Fibroblast of mammary gland (primary cell): ENCODE measurements at regions not wholly inside any gene's neighbourhood (a gene's known extent, or its start where the extent isn't known, plus 50 kb on each side); places are given as distances from the start of the nearest gene placed in this dataset.

Experiments
- DNase-seq: peaks from one replicate; pipeline ENCODE4 v3.0.0-alpha.2; 2010; ENCODE audit warnings: low read depth
- H3K4me3 ChIP-seq: 2 replicates; pipeline ENCODE4 v1.5.1; 2011; ENCODE audit warnings: low read depth, mild to moderate bottlenecking, low read length, moderate library complexity; ENCODE audit not compliant: control insufficient read depth
- TF ChIP-seq, protein P1 (sequence below): conservative IDR thresholded peaks from 2 replicates; pipeline ENCODE4 v1.5.1; 2011; ENCODE audit warnings: low read depth, low read length, inconsistent platforms; ENCODE audit not compliant: control insufficient read depth, insufficient read depth

DNA sequence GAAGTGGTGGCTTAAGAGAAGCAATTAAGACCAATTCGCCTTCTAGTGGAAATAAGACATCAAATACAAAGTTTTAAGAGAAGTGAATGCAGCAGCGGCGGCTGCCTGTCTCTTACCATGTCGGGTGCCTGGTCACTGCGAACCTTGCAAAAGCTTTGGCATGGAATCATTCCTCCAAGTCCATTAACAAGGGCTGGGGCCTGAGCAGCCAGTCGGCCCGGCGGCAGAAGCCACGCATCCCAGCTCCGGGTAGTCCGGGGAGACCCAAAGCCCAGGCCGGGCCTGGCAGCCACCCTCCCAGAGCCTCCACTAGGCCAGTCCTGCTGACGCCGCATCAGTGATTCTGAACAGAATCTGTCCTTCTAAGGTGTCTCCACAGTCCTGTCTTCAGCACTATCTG, 321.0 kb downstream of the TMEM121 start:
- TF ChIP-seq, protein P1, sequence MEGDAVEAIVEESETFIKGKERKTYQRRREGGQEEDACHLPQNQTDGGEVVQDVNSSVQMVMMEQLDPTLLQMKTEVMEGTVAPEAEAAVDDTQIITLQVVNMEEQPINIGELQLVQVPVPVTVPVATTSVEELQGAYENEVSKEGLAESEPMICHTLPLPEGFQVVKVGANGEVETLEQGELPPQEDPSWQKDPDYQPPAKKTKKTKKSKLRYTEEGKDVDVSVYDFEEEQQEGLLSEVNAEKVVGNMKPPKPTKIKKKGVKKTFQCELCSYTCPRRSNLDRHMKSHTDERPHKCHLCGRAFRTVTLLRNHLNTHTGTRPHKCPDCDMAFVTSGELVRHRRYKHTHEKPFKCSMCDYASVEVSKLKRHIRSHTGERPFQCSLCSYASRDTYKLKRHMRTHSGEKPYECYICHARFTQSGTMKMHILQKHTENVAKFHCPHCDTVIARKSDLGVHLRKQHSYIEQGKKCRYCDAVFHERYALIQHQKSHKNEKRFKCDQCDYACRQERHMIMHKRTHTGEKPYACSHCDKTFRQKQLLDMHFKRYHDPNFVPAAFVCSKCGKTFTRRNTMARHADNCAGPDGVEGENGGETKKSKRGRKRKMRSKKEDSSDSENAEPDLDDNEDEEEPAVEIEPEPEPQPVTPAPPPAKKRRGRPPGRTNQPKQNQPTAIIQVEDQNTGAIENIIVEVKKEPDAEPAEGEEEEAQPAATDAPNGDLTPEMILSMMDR, result no peak
- no peak for DNase-seq
- no peak overlapping the region for H3K4me3 ChIP-seq

DNA sequence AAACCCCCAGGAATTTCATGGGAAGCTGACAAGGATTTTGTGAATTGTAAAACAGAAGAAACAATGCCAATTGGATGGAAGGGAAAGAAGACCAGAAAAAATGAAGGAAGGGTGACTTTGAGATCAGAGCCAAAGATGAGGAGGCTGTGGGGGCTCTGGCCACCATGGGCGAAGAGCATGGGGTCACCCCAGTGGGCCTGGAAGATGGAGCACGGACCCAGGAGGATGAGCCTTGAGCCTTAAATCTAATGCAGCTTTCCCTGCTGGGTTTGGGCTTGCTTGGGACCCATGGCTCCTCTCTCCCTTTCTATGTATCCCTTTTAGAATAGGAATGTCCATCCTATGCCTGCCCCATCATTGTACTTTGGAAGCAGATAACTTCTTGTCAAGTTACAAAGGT, 322.2 kb downstream of the TMEM121 start:
- DNase-seq, result no peak
- TF ChIP-seq, protein P1, result no peak

DNA sequence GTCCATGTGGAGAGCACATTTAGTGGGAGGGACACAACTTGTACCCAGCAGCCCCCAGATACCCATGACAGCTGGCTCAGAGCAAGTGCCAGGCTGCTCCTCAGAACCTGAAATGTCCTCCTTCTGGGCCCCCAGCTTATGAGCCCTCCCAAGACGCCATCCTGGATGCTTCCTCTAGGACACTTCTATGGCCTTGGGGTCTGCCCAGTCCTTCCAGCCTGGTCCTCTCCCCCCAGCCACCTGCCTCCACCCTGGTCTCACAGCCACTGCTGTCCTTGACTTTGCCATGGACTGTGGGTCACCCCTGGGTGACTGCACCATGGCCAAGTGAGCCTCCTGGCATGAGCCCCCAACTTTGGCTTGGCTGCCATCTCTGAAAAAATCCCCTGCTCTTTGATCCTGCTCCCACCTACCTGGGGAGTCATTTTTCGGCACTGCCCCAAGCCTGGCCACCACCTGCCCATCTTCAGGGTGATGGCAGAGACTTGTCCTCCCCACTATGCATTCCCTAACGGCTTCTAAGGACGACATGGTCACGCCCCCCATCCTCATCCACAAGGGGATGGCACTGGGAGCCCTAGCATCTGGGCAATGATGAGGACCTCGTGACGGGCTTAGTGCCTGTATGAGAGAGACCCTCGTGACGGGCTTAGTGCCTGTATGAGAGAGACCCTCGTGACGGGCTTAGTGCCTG, 323.7 kb downstream of the TMEM121 start:
- no peak overlapping the region for H3K4me3 ChIP-seq
- DNase-seq, result no peak
- TF ChIP-seq, protein P1, result no peak

More for the DNA sequence above, 322.2 kb downstream of the TMEM121 start:
- H3K4me3 ChIP-seq, result no peak overlapping the region

DNA sequence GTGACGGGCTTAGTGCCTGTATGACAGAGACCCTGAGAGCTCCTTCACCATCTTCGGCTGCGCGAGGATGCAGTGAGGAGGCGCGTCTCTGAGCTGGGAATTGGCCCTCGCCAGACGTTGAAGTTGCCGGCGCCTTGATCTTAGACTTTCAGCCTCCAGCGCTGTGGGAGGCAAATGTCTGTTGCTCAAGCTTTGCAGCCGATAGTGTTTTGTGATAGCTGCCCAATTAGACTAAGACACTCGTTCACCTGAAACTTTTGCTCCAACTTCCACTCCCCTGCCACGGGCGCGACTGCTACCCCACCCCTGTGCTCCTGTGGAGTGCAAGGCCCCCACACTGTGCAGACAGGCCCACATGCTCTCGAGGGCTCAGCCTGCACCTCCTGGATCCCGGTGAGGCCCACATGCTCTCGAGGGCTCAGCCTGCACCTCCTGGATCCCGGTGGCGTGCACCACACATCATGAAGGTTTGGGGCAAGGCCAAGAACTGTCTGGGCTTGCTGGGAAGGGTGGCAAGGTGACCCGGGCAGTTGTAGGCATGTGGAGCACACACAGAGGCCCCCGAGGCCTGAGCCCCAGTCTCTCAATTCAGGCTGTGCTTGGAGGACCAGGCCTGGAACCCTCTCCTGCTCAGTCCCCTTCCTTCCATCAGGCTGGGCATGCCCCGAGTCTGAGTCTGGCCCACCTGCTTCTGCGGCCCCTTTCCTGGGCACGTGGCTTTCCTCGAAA, 324.6 kb downstream of the TMEM121 start:
- H3K4me3 ChIP-seq, result no peak overlapping the region
- DNase-seq, result no peak
- TF ChIP-seq, protein P1, result no peak

DNA sequence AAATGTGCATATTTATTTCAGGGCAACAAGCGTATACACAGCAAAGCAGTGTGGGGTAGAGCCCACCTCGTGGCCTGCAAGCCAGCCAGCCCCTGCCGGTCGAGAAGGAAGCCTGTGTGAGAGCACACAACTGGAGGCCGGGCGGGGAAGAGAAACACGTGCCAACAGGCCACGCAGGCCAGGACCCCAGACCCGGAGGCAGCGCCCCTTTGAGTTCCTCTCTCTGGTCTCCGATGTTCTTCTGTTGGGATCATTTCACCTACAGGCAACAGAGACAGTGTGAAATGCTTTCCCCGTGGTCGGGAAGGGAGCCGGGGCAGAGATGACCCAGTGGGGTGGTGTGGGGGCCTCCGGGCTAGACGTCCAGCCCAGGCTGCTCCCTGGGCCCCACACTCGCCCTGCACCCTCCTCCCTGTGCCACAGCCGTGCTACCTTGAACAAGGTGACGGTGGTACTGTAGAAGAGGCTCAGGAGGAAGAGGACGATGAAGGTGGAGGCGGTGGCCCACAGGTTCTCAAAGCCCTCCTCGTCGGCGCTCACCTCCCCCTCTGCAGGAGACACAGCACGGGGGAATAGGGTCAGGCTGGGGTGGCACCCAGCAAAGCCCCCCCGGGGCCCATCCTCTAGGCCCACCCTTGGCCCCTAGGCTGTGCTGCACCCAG, 325.5 kb downstream of the TMEM121 start:
- TF ChIP-seq, protein P1, result no peak
- H3K4me3 ChIP-seq, result no peak overlapping the region
- no peak for DNase-seq

DNA sequence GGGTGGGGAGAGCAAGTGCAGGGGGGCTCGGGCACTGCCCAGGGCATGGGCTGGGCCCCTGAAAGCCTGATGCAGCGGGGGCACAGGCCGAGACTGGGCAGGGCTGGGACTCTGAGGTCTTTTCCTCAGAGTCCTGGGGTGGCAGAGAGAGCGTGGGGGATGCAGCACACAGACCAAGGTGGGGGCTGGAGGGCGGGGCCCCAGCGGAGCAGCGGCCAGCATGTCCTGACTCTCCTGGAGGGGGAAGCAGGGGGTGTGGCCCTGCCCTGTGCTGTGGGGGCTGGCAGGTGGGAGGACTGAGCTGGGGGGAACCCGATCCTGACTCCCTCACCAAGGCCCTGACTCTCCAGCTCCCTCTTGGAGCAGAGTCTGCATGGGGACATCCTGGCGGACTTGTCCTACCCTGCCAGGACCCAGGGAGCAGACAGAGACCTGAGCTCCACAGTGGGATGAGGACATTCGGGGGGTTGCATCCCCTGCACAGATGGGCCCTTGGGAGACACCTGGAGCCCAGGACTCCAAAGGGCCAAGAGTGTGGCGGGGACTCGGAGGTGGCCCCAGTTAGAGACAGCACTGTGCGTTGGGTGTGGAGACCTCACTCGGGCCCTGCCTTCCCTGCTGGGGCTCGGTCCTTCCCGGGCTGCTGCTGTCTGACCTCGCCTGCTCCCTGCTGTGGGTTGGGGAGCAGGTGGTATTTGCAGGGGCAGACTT, 326.1 kb downstream of the TMEM121 start:
- no peak overlapping the region for H3K4me3 ChIP-seq
- TF ChIP-seq, protein P1, result no peak
- no peak for DNase-seq
